Choroid plexus epithelial cell (primary cell): ENCODE measurements at regions not wholly inside any gene's neighbourhood (a gene's known extent, or its start where the extent isn't known, plus 50 kb on each side); places are given as distances from the start of the nearest gene placed in this dataset.
"Not testable (repeated sequence)": the region's sequence is repeated elsewhere in the genome, so short reads cannot be mapped to it uniquely, and the experiment has no call there.

Experiments used
- DNase-seq: peaks from one replicate; pipeline ENCODE4 v3.0.0-alpha.2; 2010; ENCODE audit warnings: low read depth
- H3K4me3 ChIP-seq: 2 replicates; pipeline ENCODE4 v1.5.1; 2011; ENCODE audit warnings: low read depth, mild to moderate bottlenecking, control low read depth, low read length, moderate library complexity
- CTCF ChIP-seq: conservative IDR thresholded peaks from 2 replicates; pipeline ENCODE4 v1.5.1; 2011; ENCODE audit warnings: low read depth, mild to moderate bottlenecking, control low read depth, inconsistent platforms, low read length, moderate library complexity

DNA sequence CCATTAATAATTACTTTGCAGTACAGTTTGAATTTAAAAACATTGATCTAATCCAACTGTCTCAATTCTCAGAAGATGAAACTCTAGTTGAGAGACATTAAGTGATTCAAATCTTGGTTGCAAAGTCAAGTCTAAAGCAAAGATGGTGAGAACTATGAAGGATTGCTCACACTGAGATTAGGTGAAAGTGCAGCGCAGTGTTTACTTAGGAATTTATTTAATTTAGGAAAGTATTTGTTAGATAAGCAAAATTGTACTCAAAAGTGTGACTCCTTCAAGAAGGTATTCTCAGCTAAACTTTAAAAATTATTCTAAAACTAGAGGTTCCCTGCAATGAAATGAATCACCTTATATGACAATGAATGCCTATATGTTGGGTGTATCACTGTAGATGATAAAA lies 454.9 kb downstream of the PDGFC start:
- TF ChIP-seq CTCF, result no peak
- peak; percentile 16 for DNase-seq
- no peak overlapping the region for H3K4me3 ChIP-seq

DNA sequence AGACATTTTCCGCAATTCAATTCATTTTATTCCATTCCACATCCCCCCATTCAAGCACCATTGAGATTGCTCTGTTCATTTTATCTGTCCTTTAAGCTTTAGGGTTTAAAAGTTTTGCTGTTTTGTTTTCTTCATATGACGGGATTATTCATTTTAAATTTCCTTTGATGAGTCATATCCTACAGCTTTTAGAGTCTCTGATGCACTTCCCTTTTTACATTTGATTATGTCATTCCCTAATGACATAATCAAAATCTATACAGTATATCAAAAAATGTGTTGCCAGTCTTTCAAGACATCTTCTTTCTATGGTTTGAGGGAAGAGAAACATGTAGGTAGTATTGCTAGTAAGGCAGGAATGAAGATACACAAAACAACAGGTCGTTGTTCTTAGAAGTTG lies 456.3 kb downstream of the PDGFC start:
- TF ChIP-seq CTCF, result no peak
- H3K4me3 ChIP-seq, result no peak overlapping the region
- DNase-seq, result no peak

DNA sequence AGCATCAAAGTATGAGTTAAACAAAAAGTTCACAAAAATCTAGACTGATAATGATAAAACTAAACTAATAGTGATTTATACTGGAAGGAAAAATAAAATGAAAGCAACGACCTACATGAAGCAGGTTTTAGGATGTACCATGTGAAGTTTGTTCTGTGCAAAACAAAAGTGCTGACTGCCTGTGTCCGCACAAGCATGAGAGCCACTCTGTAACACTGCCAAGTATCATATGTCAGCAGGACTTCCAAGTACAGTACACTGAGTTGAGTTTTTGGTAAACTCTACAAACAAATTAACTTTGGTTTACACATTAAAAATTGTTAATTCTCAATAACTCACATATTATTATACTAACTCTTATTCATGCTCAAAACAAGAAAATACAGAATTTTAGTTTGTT lies 459.0 kb downstream of the PDGFC start:
- peak; percentile 80 for DNase-seq
- no peak overlapping the region for H3K4me3 ChIP-seq
- no peak for TF ChIP-seq CTCF

GRCh38 chr4:156509921-156510320 lies 461.7 kb downstream of the PDGFC start:
- DNase-seq, H3K4me3 ChIP-seq: not testable (repeated sequence)

GRCh38 chr4:156505341-156505955 lies 466.2 kb downstream of the PDGFC start:
- DNase-seq, result peak; percentile 23
- H3K4me3 ChIP-seq, result no peak overlapping the region
- TF ChIP-seq CTCF, result no peak

DNA sequence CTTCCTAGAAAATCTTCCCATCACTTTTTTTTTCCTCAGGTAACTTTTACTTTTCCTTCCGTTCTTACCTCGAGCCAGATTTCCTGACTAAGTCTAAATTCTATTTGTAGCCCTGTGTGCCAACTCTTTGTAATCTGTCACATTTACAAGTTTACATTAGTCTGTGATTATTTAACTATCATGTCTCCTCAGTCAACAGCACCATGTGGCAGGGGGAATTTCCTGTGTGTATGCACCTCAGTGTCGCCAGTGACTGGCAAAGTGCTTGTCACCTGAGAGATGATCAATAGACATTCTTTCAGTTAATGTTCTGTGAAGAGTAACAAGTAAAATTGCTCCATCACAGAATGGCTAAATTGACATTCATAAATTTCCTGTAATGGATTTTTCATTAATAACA lies 468.5 kb downstream of the PDGFC start:
- no peak for DNase-seq
- no peak overlapping the region for H3K4me3 ChIP-seq
- no peak for TF ChIP-seq CTCF

GRCh38 chr4:156501962-156502361 lies 469.6 kb downstream of the PDGFC start:
- DNase-seq, result no peak
- no peak for TF ChIP-seq CTCF
- no peak overlapping the region for H3K4me3 ChIP-seq
